ENCODE measurements at regions not wholly inside any gene's neighbourhood (a gene's known extent, or its start where the extent isn't known, plus 50 kb on each side); places are given as distances from the start of the nearest gene placed in this dataset.
A peak's percentile ranks its signal among the peaks of the same experiment; 100 is the strongest.

GRCh38 chr5:74272024-74272775, 368.3 kb downstream of the ENC1 start:
- no peak overlapping the region for H3K4me3 ChIP-seq (ENCODE audit: control insufficient read depth, low read depth, low read length)
- TF ChIP-seq CTCF (IDR thresholded peaks at IDR 0.05; ENCODE audit: control insufficient read depth, insufficient read depth, low read depth, low read length, missing control alignments), result no peak
- DNase-seq (ENCODE audit: low read depth), result peak; percentile 28

GRCh38 chr5:74268297-74268696, 372.2 kb downstream of the ENC1 start:
- no peak overlapping the region for H3K4me3 ChIP-seq (ENCODE audit: control insufficient read depth, low read depth, low read length)
- no peak for DNase-seq (ENCODE audit: low read depth)
- TF ChIP-seq CTCF (IDR thresholded peaks at IDR 0.05; ENCODE audit: control insufficient read depth, insufficient read depth, low read depth, low read length, missing control alignments), result no peak

- no peak overlapping the region for H3K4me3 ChIP-seq (ENCODE audit: control insufficient read depth, low read depth, low read length)
- no peak for TF ChIP-seq CTCF (IDR thresholded peaks at IDR 0.05; ENCODE audit: control insufficient read depth, insufficient read depth, low read depth, low read length, missing control alignments)
- DNase-seq (ENCODE audit: low read depth), result no peak
Observed at GRCh38 chr5:74266836-74267235, 373.7 kb downstream of the ENC1 start.

- no peak overlapping the region for H3K4me3 ChIP-seq (ENCODE audit: control insufficient read depth, low read depth, low read length)
- DNase-seq (ENCODE audit: low read depth), result no peak
- TF ChIP-seq CTCF (IDR thresholded peaks at IDR 0.05; ENCODE audit: control insufficient read depth, insufficient read depth, low read depth, low read length, missing control alignments), result no peak
Observed at GRCh38 chr5:74266132-74266531, 374.4 kb downstream of the ENC1 start.

- no peak for TF ChIP-seq CTCF (IDR thresholded peaks at IDR 0.05; ENCODE audit: control insufficient read depth, insufficient read depth, low read depth, low read length, missing control alignments)
- H3K4me3 ChIP-seq (ENCODE audit: control insufficient read depth, low read depth, low read length), result no peak overlapping the region
- no peak for DNase-seq (ENCODE audit: low read depth)
Observed at GRCh38 chr5:74262544-74263207, 377.9 kb downstream of the ENC1 start.

- no peak for DNase-seq (ENCODE audit: low read depth)
- TF ChIP-seq CTCF (IDR thresholded peaks at IDR 0.05; ENCODE audit: control insufficient read depth, insufficient read depth, low read depth, low read length, missing control alignments), result no peak
- H3K4me3 ChIP-seq (ENCODE audit: control insufficient read depth, low read depth, low read length), result no peak overlapping the region
Observed at GRCh38 chr5:74261866-74262265, 378.7 kb downstream of the ENC1 start.
